ENCODE measurements at regions not wholly inside any gene's neighbourhood (a gene's known extent, or its start where the extent isn't known, plus 50 kb on each side); places are given as distances from the start of the nearest gene placed in this dataset.
"Not testable (repeated sequence)": the region's sequence is repeated elsewhere in the genome, so short reads cannot be mapped to it uniquely, and the experiment has no call there.

GRCh38 chr5:50607953-50608705 lies 58.3 kb upstream of the PARP8 start:
- not testable (repeated sequence) for H3K27me3 ChIP-seq (ENCODE audit: insufficient read depth, low read length); H3T11ph ChIP-seq (ENCODE audit: low read length); H3K79me1 ChIP-seq (ENCODE audit: insufficient read depth, low read depth, low read length, poor library complexity, severe bottlenecking); H2AK5ac ChIP-seq (ENCODE audit: insufficient read length, low read length); H4K20me1 ChIP-seq (ENCODE audit: control insufficient read depth, insufficient read depth, insufficient read length); H3K4me2 ChIP-seq (ENCODE audit: insufficient read depth, insufficient read length, low read length); H2BK5ac ChIP-seq (ENCODE audit: insufficient read length, low read length); H3K27ac Mint-ChIP-seq; H4K5ac ChIP-seq (ENCODE audit: insufficient read length, low read depth, low read length); H3K23me2 ChIP-seq (ENCODE audit: insufficient read length, low read depth, low read length, poor library complexity, severe bottlenecking); H3K14ac ChIP-seq (ENCODE audit: insufficient read depth, low read length); H3K18ac ChIP-seq (ENCODE audit: insufficient read length, low read depth, low read length); H3K4me1 Mint-ChIP-seq; H3K9me3 ChIP-seq (ENCODE audit: control insufficient read depth, low read depth, low read length); H2AFZ ChIP-seq (ENCODE audit: low read length); H3K79me2 ChIP-seq (ENCODE audit: insufficient read depth, low read length); H3K4ac ChIP-seq (ENCODE audit: low read depth, low read length); H3K23ac ChIP-seq (ENCODE audit: insufficient read length, low read depth, low read length); H3K9ac ChIP-seq (ENCODE audit: extremely low read depth, insufficient read length, low read length); H3K27ac ChIP-seq (ENCODE audit: insufficient read length, low read depth, low read length); H2BK15ac ChIP-seq (ENCODE audit: low read depth, low read length); DNase-seq; H4K91ac ChIP-seq (ENCODE audit: insufficient read length, low read depth, low read length); H4K8ac ChIP-seq (replicated peaks; ENCODE audit: insufficient read length, low read depth, low read length); H2BK20ac ChIP-seq (ENCODE audit: low read depth, low read length, poor library complexity, severe bottlenecking); H3K4me3 Mint-ChIP-seq; H3K56ac ChIP-seq (ENCODE audit: insufficient read length, low read depth, low read length); H3K27me3 Mint-ChIP-seq (ENCODE audit: low read depth); H2BK12ac ChIP-seq (ENCODE audit: insufficient read length, low read depth, low read length); H2BK120ac ChIP-seq (ENCODE audit: low read depth, low read length, poor library complexity, severe bottlenecking); H3K4me1 ChIP-seq (ENCODE audit: insufficient read depth, low read length)
- H3K9me3 Mint-ChIP-seq: peaks cover 21 to 22% of the 10 kb centered on the region in 2 experiments
- peaks cover 3 to 19% (median 11%) of the 10 kb centered on the region in 3 experiments; a peak in 5 of 7 replicates for H3K36me3 Mint-ChIP-seq (ENCODE audit: insufficient read depth in 1 of 3, low read depth in 3 of 3)
- no CpG with 5 or more reads among the region's 49 CpGs for WGBS (ENCODE audit: extremely low coverage, insufficient read length, low lambda C conversion rate)

- H3K79me1 ChIP-seq (ENCODE audit: insufficient read depth, low read depth, low read length, poor library complexity, severe bottlenecking); H3K27me3 Mint-ChIP-seq (ENCODE audit: low read depth); H2BK15ac ChIP-seq (ENCODE audit: low read depth, low read length); H3K9ac ChIP-seq (ENCODE audit: extremely low read depth, insufficient read length, low read length); H3K4me3 Mint-ChIP-seq; H2BK5ac ChIP-seq (ENCODE audit: insufficient read length, low read length); H3K4me1 Mint-ChIP-seq; H4K8ac ChIP-seq (replicated peaks; ENCODE audit: insufficient read length, low read depth, low read length); H3K9me3 ChIP-seq (ENCODE audit: control insufficient read depth, low read depth, low read length); H3K4me2 ChIP-seq (ENCODE audit: insufficient read depth, insufficient read length, low read length); H2BK120ac ChIP-seq (ENCODE audit: low read depth, low read length, poor library complexity, severe bottlenecking); H3K36me3 Mint-ChIP-seq (ENCODE audit: insufficient read depth in 1 of 3, low read depth in 3 of 3); H3K18ac ChIP-seq (ENCODE audit: insufficient read length, low read depth, low read length); H3K27ac ChIP-seq (ENCODE audit: insufficient read length, low read depth, low read length); H3K27me3 ChIP-seq (ENCODE audit: insufficient read depth, low read length); H3K56ac ChIP-seq (ENCODE audit: insufficient read length, low read depth, low read length); H3K4me1 ChIP-seq (ENCODE audit: insufficient read depth, low read length); H2BK12ac ChIP-seq (ENCODE audit: insufficient read length, low read depth, low read length); H2AFZ ChIP-seq (ENCODE audit: low read length); H4K5ac ChIP-seq (ENCODE audit: insufficient read length, low read depth, low read length); H2AK5ac ChIP-seq (ENCODE audit: insufficient read length, low read length); H3K27ac Mint-ChIP-seq; H3K23ac ChIP-seq (ENCODE audit: insufficient read length, low read depth, low read length); H3K23me2 ChIP-seq (ENCODE audit: insufficient read length, low read depth, low read length, poor library complexity, severe bottlenecking); H3T11ph ChIP-seq (ENCODE audit: low read length); H3K14ac ChIP-seq (ENCODE audit: insufficient read depth, low read length); H2BK20ac ChIP-seq (ENCODE audit: low read depth, low read length, poor library complexity, severe bottlenecking); DNase-seq; H3K4ac ChIP-seq (ENCODE audit: low read depth, low read length); H4K91ac ChIP-seq (ENCODE audit: insufficient read length, low read depth, low read length); H4K20me1 ChIP-seq (ENCODE audit: control insufficient read depth, insufficient read depth, insufficient read length); H3K79me2 ChIP-seq (ENCODE audit: insufficient read depth, low read length): not testable (repeated sequence)
- H3K9me3 Mint-ChIP-seq: peaks cover 15 to 17% of the 10 kb centered on the region in 2 experiments
- WGBS (ENCODE audit: extremely low coverage, insufficient read length, low lambda C conversion rate): no CpG with 5 or more reads among the region's 3 CpGs
Observed at GRCh38 chr5:50613057-50613456, 53.4 kb upstream of the PARP8 start.
